Cerebellar cortex (tissue), 1 donor: ENCODE measurements at regions not wholly inside any gene's neighbourhood (a gene's known extent, or its start where the extent isn't known, plus 50 kb on each side); places are given as distances from the start of the nearest gene placed in this dataset.
A peak's percentile ranks its signal among the peaks of the same experiment; 100 is the strongest.
"Not testable (repeated sequence)": the region's sequence is repeated elsewhere in the genome, so short reads cannot be mapped to it uniquely, and the experiment has no call there.

Source experiments
- DNase-seq: peaks from one replicate; pipeline ENCODE4 v3.0.0-alpha.2; 2015; ENCODE audit warnings: low spot score

GRCh38 chr18:27372386-27372785 is 187.3 kb upstream of the CHST9 start:
- no peak for DNase-seq

- DNase-seq = no peak
These were observed 181.6 kb upstream of the CHST9 start for GRCh38 chr18:27366665-27367064.

GRCh38 chr18:27366151-27366550 is 181.0 kb upstream of the CHST9 start:
- no peak for DNase-seq

GRCh38 chr18:27363872-27364271 is 178.8 kb upstream of the CHST9 start:
- DNase-seq = peak; percentile 2

GRCh38 chr18:27361477-27361876 is 176.4 kb upstream of the CHST9 start:
- DNase-seq = no peak

- DNase-seq = no peak
These were observed 170.2 kb upstream of the CHST9 start for GRCh38 chr18:27355308-27355707.

GRCh38 chr18:27353273-27353672 is 168.2 kb upstream of the CHST9 start:
- no peak for DNase-seq

GRCh38 chr18:27349284-27349882 is 164.3 kb upstream of the CHST9 start:
- no peak for DNase-seq

- no peak for DNase-seq
These were observed 146.5 kb upstream of the CHST9 start for GRCh38 chr18:27331606-27332005.

- no peak for DNase-seq
These were observed 129.9 kb upstream of the CHST9 start for GRCh38 chr18:27314996-27315395.

GRCh38 chr18:27313678-27314077 is 128.6 kb upstream of the CHST9 start:
- no peak for DNase-seq

- DNase-seq = no peak
These were observed 127.7 kb upstream of the CHST9 start for GRCh38 chr18:27312853-27313252.

- no peak for DNase-seq
These were observed 127.0 kb upstream of the CHST9 start for GRCh38 chr18:27312153-27312552.

GRCh38 chr18:27311114-27311513 is 126.0 kb upstream of the CHST9 start:
- DNase-seq = no peak

GRCh38 chr18:27301615-27302378 is 116.7 kb upstream of the CHST9 start:
- DNase-seq = no peak

- DNase-seq = peak; percentile 16
These were observed 113.2 kb upstream of the CHST9 start for GRCh38 chr18:27298214-27298804.

- not testable (repeated sequence) for DNase-seq
These were observed 101.0 kb upstream of the CHST9 start for GRCh38 chr18:27285973-27286562.

- no peak for DNase-seq
These were observed 93.0 kb upstream of the CHST9 start for GRCh38 chr18:27278131-27278530.

GRCh38 chr18:27277554-27277953 is 92.4 kb upstream of the CHST9 start:
- DNase-seq = no peak

GRCh38 chr18:27276886-27277285 is 91.8 kb upstream of the CHST9 start:
- no peak for DNase-seq

GRCh38 chr18:27276479-27276878 is 91.4 kb upstream of the CHST9 start:
- no peak for DNase-seq

GRCh38 chr18:27274901-27275300 is 89.8 kb upstream of the CHST9 start:
- no peak for DNase-seq

- DNase-seq = no peak
These were observed 85.4 kb upstream of the CHST9 start for GRCh38 chr18:27270508-27270907.
